WTC11 (cell line): ENCODE measurements at regions not wholly inside any gene's neighbourhood (a gene's known extent, or its start where the extent isn't known, plus 50 kb on each side); places are given as distances from the start of the nearest gene placed in this dataset.
A peak's percentile ranks its signal among the peaks of the same experiment; 100 is the strongest.

Experiments
- ATAC-seq: fragments of 200-7000 bp; cut with Tn5 transposase; 2 replicates; pipeline ENCODE4 v1.10.0; 2021; ENCODE audit warnings: mild to moderate bottlenecking, moderate library complexity
- CTCF ChIA-PET: fragments of 300-600 bp; sonication (Branson Sonifier 250); formaldehyde crosslinking; loops from one replicate; lab custom pipeline; 2021; ENCODE audit warnings: antibody characterized with exemption; lab: Charles Lee
- POLR2A ChIA-PET: fragments of 350-600 bp; sonication (Branson Sonifier 250); formaldehyde crosslinking; loops from one replicate; lab custom pipeline; 2021; ENCODE audit warnings: antibody characterized with exemption; lab: Charles Lee
- DNase-seq: peaks from one replicate; pipeline ENCODE4 v3.0.0; 2021; ENCODE audit warnings: low spot score
- H3K27ac Mint-ChIP-seq: 2 replicates; pipeline ENCODE4 v1.8.0; 2021; ENCODE audit warnings: mixed read lengths
- H3K27me3 Mint-ChIP-seq: 2 replicates; pipeline ENCODE4 v1.8.0; 2021; ENCODE audit warnings: low read depth, mild to moderate bottlenecking, moderate library complexity, mixed read lengths
- H3K36me3 Mint-ChIP-seq: 2 replicates; pipeline ENCODE4 v1.8.0; 2021; ENCODE audit warnings: mixed read lengths
- H3K4me1 Mint-ChIP-seq: 2 replicates; pipeline ENCODE4 v1.8.0; 2022; ENCODE audit warnings: mixed read lengths
- H3K4me3 Mint-ChIP-seq: 2 replicates; pipeline ENCODE4 v1.8.0; 2021; ENCODE audit warnings: mild to moderate bottlenecking, moderate library complexity, mixed read lengths
- H3K9me3 Mint-ChIP-seq: 2 replicates; pipeline ENCODE4 v1.8.0; 2021; ENCODE audit warnings: mixed read lengths
- ATF3 ChIP-seq: sonication (generic); formaldehyde crosslinking; conservative IDR thresholded peaks from 2 replicates; pipeline ENCODE4 v1.8.1; 2022; ENCODE audit warnings: mild to moderate bottlenecking, missing genetic modification reagents
- CREB1 ChIP-seq: sonication (generic); formaldehyde crosslinking; IDR thresholded peaks from 2 replicates; pipeline ENCODE4 v1.8.0; 2023; ENCODE audit warnings: mild to moderate bottlenecking, missing genetic modification reagents
- GABPB1 ChIP-seq: sonication (generic); formaldehyde crosslinking; IDR thresholded peaks from 2 replicates; pipeline ENCODE4 v1.8.1; 2023; ENCODE audit warnings: mild to moderate bottlenecking, missing genetic modification reagents
- JAZF1 ChIP-seq: fragments of 250-450 bp; sonication (Bioruptor Pico); IDR thresholded peaks from 2 replicates; pipeline ENCODE4 v1.9.0; 2021; ENCODE audit warnings: moderate library complexity, mild to moderate bottlenecking, inconsistent platforms
- KAT7 ChIP-seq: sonication (generic); formaldehyde crosslinking; IDR thresholded peaks from 2 replicates; pipeline ENCODE4 v1.8.1; 2023; ENCODE audit warnings: missing genetic modification reagents, mild to moderate bottlenecking, borderline replicate concordance
- NFE2L1 ChIP-seq: sonication (generic); formaldehyde crosslinking; IDR thresholded peaks from 2 replicates; pipeline ENCODE4 v1.8.1; 2023; ENCODE audit warnings: missing genetic modification reagents
- NFYB ChIP-seq: sonication (generic); formaldehyde crosslinking; conservative IDR thresholded peaks from 2 replicates; pipeline ENCODE4 v1.8.0; 2022; ENCODE audit warnings: low read depth, missing genetic modification reagents
- OVOL2 ChIP-seq: fragments of 250-450 bp; sonication (Bioruptor Pico); IDR thresholded peaks from 2 replicates; pipeline ENCODE4 v1.9.0; 2021; ENCODE audit warnings: mild to moderate bottlenecking, borderline replicate concordance
- PRRX2 ChIP-seq: fragments of 250-450 bp; sonication (Bioruptor Pico); IDR thresholded peaks from 2 replicates; pipeline ENCODE4 v1.8.0; 2021; ENCODE audit warnings: mild to moderate bottlenecking
- RELA ChIP-seq: sonication (generic); formaldehyde crosslinking; IDR thresholded peaks from 2 replicates; pipeline ENCODE4 v1.8.1; 2022; ENCODE audit warnings: missing genetic modification reagents, mild to moderate bottlenecking, borderline replicate concordance
- RORB ChIP-seq: fragments of 250-450 bp; sonication (Bioruptor Pico); IDR thresholded peaks from 2 replicates; pipeline ENCODE4 v1.9.0; 2021; ENCODE audit warnings: mild to moderate bottlenecking
- SOX15 ChIP-seq: fragments of 250-450 bp; sonication (Bioruptor Pico); IDR thresholded peaks from 2 replicates; pipeline ENCODE4 v1.9.0; 2021; ENCODE audit warnings: mild to moderate bottlenecking
- TCF7 ChIP-seq: sonication (generic); formaldehyde crosslinking; IDR thresholded peaks from 2 replicates; pipeline ENCODE4 v1.8.0; 2022; ENCODE audit warnings: mild to moderate bottlenecking, low read depth, missing genetic modification reagents, moderate library complexity
- TEAD1 ChIP-seq: sonication (generic); formaldehyde crosslinking; IDR thresholded peaks from 2 replicates; pipeline ENCODE4 v1.8.0; 2022; ENCODE audit warnings: mild to moderate bottlenecking, missing genetic modification reagents
- ZNF396 ChIP-seq: fragments of 250-450 bp; sonication (Bioruptor Pico); IDR thresholded peaks from 2 replicates; pipeline ENCODE4 v1.8.0; 2021; ENCODE audit warnings: mild to moderate bottlenecking, moderate library complexity, borderline replicate concordance
- ZNF423 ChIP-seq: fragments of 250-450 bp; sonication (Bioruptor Pico); IDR thresholded peaks from 2 replicates; pipeline ENCODE4 v2.1.2; 2022; ENCODE audit warnings: mild to moderate bottlenecking, moderate library complexity
- TF ChIP-seq, protein P1 (sequence below): sonication (generic); formaldehyde crosslinking; IDR thresholded peaks from 2 replicates; pipeline ENCODE4 v1.8.0; 2023; ENCODE audit warnings: missing genetic modification reagents, mild to moderate bottlenecking, borderline replicate concordance
- TF ChIP-seq, protein P2 (sequence below): fragments of 250-450 bp; sonication (Bioruptor Pico); IDR thresholded peaks from 2 replicates; pipeline ENCODE4 v1.9.0; 2021; ENCODE audit warnings: moderate library complexity, mild to moderate bottlenecking, inconsistent platforms, borderline replicate concordance
- TF ChIP-seq, protein P3 (sequence below): sonication (generic); formaldehyde crosslinking; IDR thresholded peaks from 2 replicates; pipeline ENCODE4 v1.8.1; 2022; ENCODE audit warnings: mild to moderate bottlenecking, moderate library complexity, missing genetic modification reagents
- TF ChIP-seq, protein P4 (sequence below): fragments of 250-450 bp; sonication (Bioruptor Pico); conservative IDR thresholded peaks from 2 replicates; pipeline ENCODE4 v1.9.0; 2021; ENCODE audit warnings: mild to moderate bottlenecking
- TF ChIP-seq, protein P5 (sequence below): sonication (generic); formaldehyde crosslinking; conservative IDR thresholded peaks from 2 replicates; pipeline ENCODE4 v1.8.1; 2023; ENCODE audit warnings: mild to moderate bottlenecking, low read depth, missing genetic modification reagents, moderate library complexity

- TF ChIP-seq, protein P1, sequence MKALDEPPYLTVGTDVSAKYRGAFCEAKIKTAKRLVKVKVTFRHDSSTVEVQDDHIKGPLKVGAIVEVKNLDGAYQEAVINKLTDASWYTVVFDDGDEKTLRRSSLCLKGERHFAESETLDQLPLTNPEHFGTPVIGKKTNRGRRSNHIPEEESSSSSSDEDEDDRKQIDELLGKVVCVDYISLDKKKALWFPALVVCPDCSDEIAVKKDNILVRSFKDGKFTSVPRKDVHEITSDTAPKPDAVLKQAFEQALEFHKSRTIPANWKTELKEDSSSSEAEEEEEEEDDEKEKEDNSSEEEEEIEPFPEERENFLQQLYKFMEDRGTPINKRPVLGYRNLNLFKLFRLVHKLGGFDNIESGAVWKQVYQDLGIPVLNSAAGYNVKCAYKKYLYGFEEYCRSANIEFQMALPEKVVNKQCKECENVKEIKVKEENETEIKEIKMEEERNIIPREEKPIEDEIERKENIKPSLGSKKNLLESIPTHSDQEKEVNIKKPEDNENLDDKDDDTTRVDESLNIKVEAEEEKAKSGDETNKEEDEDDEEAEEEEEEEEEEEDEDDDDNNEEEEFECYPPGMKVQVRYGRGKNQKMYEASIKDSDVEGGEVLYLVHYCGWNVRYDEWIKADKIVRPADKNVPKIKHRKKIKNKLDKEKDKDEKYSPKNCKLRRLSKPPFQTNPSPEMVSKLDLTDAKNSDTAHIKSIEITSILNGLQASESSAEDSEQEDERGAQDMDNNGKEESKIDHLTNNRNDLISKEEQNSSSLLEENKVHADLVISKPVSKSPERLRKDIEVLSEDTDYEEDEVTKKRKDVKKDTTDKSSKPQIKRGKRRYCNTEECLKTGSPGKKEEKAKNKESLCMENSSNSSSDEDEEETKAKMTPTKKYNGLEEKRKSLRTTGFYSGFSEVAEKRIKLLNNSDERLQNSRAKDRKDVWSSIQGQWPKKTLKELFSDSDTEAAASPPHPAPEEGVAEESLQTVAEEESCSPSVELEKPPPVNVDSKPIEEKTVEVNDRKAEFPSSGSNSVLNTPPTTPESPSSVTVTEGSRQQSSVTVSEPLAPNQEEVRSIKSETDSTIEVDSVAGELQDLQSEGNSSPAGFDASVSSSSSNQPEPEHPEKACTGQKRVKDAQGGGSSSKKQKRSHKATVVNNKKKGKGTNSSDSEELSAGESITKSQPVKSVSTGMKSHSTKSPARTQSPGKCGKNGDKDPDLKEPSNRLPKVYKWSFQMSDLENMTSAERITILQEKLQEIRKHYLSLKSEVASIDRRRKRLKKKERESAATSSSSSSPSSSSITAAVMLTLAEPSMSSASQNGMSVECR (CRISPR knock-in tag) = no peak
- TF ChIP-seq, protein P2, sequence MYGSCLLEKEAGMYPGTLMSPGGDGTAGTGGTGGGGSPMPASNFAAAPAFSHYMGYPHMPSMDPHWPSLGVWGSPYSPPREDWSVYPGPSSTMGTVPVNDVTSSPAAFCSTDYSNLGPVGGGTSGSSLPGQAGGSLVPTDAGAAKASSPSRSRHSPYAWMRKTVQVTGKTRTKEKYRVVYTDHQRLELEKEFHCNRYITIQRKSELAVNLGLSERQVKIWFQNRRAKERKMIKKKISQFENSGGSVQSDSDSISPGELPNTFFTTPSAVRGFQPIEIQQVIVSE = no peak
- TF ChIP-seq JAZF1 (CRISPR knock-in tag) (no peak), CREB1 (no peak), KAT7 (no peak)
Observed at GRCh38 chr6:91637217-91637616, 1050.3 kb upstream of the MAP3K7 start (continued).

- no peaks in the 10 kb centered on the region for H3K36me3 Mint-ChIP-seq
- POLR2A ChIA-PET = no interaction called here
- peaks cover 31% of the 10 kb centered on the region for H3K4me1 Mint-ChIP-seq
- CTCF ChIA-PET = no interaction called here
- TF ChIP-seq SOX15 (CRISPR knock-in tag) (no peak), KAT7 (no peak), ZNF423 (CRISPR knock-in tag) (no peak), NFYB (CRISPR knock-in tag) (no peak), ATF3 (no peak), RELA (no peak), RORB (no peak), ZNF396 (CRISPR knock-in tag) (no peak), TEAD1 (CRISPR knock-in tag) (no peak), NFE2L1 (CRISPR knock-in tag) (no peak), TCF7 (CRISPR knock-in tag) (no peak), GABPB1 (CRISPR knock-in tag) (no peak), OVOL2 (CRISPR knock-in tag) (no peak), PRRX2 (CRISPR knock-in tag) (no peak)
- TF ChIP-seq, protein P3, sequence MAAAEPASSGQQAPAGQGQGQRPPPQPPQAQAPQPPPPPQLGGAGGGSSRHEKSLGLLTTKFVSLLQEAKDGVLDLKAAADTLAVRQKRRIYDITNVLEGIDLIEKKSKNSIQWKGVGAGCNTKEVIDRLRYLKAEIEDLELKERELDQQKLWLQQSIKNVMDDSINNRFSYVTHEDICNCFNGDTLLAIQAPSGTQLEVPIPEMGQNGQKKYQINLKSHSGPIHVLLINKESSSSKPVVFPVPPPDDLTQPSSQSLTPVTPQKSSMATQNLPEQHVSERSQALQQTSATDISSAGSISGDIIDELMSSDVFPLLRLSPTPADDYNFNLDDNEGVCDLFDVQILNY (CRISPR knock-in tag) = no peak
- TF ChIP-seq, protein P4, sequence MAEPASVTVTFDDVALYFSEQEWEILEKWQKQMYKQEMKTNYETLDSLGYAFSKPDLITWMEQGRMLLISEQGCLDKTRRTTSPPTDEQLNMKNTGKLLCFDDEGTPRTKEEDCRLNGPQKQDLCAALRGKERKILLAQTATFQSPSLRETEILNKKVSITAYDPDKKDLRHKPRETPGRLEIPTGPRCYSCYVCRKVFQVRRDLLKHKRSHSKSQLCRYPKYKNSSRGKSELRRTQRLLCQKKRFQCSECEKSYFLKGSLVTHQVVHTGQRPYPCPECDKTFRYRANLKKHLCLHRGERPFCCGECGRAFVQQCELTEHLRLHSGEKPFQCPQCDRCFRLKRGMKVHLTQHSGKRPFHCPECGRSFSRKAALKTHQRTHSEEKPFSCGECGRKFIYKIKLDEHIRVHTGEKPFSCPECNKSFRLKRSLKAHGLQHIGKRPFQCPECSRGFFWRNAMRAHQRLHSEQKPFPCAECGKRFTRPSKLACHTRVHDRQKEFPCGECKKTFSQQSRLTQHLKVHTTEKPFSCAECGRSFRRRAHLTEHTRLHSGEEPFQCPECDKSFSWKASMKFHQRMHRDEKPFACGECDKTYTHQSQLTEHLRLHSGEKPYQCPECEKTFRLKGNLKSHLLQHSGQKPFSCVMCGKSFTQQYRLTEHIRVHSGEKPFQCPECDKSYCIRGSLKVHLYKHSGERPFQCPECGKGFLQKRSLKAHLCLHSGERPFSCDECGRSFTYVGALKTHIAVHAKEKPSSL (CRISPR knock-in tag) = no peak
- TF ChIP-seq, protein P5, sequence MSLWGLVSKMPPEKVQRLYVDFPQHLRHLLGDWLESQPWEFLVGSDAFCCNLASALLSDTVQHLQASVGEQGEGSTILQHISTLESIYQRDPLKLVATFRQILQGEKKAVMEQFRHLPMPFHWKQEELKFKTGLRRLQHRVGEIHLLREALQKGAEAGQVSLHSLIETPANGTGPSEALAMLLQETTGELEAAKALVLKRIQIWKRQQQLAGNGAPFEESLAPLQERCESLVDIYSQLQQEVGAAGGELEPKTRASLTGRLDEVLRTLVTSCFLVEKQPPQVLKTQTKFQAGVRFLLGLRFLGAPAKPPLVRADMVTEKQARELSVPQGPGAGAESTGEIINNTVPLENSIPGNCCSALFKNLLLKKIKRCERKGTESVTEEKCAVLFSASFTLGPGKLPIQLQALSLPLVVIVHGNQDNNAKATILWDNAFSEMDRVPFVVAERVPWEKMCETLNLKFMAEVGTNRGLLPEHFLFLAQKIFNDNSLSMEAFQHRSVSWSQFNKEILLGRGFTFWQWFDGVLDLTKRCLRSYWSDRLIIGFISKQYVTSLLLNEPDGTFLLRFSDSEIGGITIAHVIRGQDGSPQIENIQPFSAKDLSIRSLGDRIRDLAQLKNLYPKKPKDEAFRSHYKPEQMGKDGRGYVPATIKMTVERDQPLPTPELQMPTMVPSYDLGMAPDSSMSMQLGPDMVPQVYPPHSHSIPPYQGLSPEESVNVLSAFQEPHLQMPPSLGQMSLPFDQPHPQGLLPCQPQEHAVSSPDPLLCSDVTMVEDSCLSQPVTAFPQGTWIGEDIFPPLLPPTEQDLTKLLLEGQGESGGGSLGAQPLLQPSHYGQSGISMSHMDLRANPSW (CRISPR knock-in tag) = no peak
- peak; percentile 67 for ATAC-seq
- H3K9me3 Mint-ChIP-seq = peaks cover 5% of the 10 kb centered on the region; the same call in 1 of the 2 replicates
- peak overlapping the region; percentile 67; the same call in 1 of the 2 replicates for H3K27ac Mint-ChIP-seq
- DNase-seq = no peak
- no peaks in the 10 kb centered on the region for H3K27me3 Mint-ChIP-seq
- H3K4me3 Mint-ChIP-seq = no peak overlapping the region
Observed at GRCh38 chr6:91634791-91635190, 1047.9 kb upstream of the MAP3K7 start.
